HL-60 (cell line): ENCODE measurements at regions not wholly inside any gene's neighbourhood (a gene's known extent, or its start where the extent isn't known, plus 50 kb on each side); places are given as distances from the start of the nearest gene placed in this dataset.

ENCODE experiments used
- DNase-seq, 2 experiments: peaks; one replicate each; pipeline ENCODE4 v3.0.0-alpha.2; 2010 to 2020; ENCODE audit warnings: low read depth in 1 of 2, low spot score in 1 of 2
- H3K27ac ChIP-seq: fragments of 250-450 bp; sonication (Bioruptor Pico); replicated peaks from 2 replicates; pipeline ENCODE4 v1.5.1; 2020; ENCODE audit warnings: mild to moderate bottlenecking, moderate library complexity
- H3K27me3 ChIP-seq: fragments of 250-450 bp; sonication (Bioruptor Pico); 2 replicates; pipeline ENCODE4 v1.5.1; 2021; ENCODE audit warnings: mild to moderate bottlenecking, moderate library complexity; ENCODE audit not compliant: insufficient read depth, poor library complexity, severe bottlenecking
- H3K4me3 ChIP-seq: replicated peaks from 2 replicates; pipeline ENCODE4 v1.5.1; 2011; ENCODE audit warnings: mild to moderate bottlenecking, control low read depth, low read length; ENCODE audit not compliant: insufficient read depth
- GABPA ChIP-seq: IDR thresholded peaks from 2 replicates; pipeline ENCODE4 v1.6.1; 2012; ENCODE audit warnings: low read depth
- POLR2AphosphoS5 ChIP-seq: IDR thresholded peaks from 2 replicates; pipeline ENCODE4 v1.6.1; 2012; ENCODE audit warnings: low read depth
- SPI1 ChIP-seq: IDR thresholded peaks from 2 replicates; pipeline ENCODE4 v1.6.1; 2012; ENCODE audit warnings: low read depth, mild to moderate bottlenecking, borderline replicate concordance
- TF ChIP-seq, protein P1 (sequence below): IDR thresholded peaks from one replicate; pipeline ENCODE4 v1.5.1; 2011; ENCODE audit warnings: low read length, control low read depth, inconsistent platforms; ENCODE audit not compliant: insufficient read depth
- TF ChIP-seq, protein P2 (sequence below): IDR thresholded peaks from 2 replicates; pipeline ENCODE4 v1.6.1; 2012; ENCODE audit warnings: low read depth; ENCODE audit not compliant: insufficient replicate concordance

DNA sequence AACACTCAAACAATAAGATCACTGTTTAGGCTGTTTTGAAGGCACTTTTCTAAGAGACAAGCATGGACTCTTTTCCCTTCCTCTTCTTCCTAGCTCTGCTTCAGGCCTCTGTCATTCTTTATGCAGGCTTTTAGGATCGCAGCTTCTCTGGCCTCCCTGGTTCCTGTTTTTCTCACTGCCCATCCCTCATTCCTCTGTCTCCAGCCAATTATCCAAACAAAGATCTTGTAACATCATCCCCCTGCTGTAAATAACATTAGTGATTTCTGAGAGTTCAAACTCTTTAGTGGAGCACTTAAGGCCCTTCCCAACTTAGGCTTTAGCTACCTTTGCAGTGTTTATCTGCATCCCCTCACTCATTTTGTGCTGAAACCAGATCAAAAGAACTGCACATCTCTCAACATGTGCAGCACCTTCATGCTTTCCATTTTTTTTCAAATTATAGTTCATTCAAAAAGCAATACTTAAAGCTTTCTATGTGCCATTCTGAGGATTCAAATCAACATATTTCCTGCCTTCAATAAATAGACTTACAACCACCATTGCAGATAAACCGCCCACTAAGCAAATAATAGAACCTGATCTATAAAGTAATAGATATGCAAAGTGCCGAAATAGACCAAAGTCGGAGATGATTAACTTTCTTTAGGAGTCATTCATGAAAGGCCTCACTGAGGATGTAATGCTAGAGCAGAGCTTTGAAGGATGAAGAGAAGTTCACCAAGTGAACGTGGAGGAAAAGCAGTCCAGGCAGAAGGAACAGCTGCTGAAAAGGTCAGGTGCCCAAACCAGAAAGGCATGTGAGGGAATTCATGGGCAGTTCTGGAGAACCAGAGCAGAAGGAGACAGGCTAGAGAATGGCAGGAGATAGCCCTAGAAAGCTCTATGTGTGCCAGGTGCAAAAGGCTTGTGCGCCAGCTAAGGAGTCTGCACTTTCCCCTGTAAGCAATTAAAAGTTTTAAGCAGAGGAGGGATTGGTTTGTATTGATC is 95.8 kb upstream of the ZNF366 start:
- Histone ChIP-seq H3K27me3 (no peaks in the 10 kb centered on the region), H3K27ac (no peak overlapping the region), H3K4me3 (no peak overlapping the region)
- TF ChIP-seq POLR2AphosphoS5, result no peak
- TF ChIP-seq, protein P1, sequence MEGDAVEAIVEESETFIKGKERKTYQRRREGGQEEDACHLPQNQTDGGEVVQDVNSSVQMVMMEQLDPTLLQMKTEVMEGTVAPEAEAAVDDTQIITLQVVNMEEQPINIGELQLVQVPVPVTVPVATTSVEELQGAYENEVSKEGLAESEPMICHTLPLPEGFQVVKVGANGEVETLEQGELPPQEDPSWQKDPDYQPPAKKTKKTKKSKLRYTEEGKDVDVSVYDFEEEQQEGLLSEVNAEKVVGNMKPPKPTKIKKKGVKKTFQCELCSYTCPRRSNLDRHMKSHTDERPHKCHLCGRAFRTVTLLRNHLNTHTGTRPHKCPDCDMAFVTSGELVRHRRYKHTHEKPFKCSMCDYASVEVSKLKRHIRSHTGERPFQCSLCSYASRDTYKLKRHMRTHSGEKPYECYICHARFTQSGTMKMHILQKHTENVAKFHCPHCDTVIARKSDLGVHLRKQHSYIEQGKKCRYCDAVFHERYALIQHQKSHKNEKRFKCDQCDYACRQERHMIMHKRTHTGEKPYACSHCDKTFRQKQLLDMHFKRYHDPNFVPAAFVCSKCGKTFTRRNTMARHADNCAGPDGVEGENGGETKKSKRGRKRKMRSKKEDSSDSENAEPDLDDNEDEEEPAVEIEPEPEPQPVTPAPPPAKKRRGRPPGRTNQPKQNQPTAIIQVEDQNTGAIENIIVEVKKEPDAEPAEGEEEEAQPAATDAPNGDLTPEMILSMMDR, result no peak
- TF ChIP-seq SPI1, result no peak
- no peak for TF ChIP-seq GABPA
- TF ChIP-seq, protein P2, sequence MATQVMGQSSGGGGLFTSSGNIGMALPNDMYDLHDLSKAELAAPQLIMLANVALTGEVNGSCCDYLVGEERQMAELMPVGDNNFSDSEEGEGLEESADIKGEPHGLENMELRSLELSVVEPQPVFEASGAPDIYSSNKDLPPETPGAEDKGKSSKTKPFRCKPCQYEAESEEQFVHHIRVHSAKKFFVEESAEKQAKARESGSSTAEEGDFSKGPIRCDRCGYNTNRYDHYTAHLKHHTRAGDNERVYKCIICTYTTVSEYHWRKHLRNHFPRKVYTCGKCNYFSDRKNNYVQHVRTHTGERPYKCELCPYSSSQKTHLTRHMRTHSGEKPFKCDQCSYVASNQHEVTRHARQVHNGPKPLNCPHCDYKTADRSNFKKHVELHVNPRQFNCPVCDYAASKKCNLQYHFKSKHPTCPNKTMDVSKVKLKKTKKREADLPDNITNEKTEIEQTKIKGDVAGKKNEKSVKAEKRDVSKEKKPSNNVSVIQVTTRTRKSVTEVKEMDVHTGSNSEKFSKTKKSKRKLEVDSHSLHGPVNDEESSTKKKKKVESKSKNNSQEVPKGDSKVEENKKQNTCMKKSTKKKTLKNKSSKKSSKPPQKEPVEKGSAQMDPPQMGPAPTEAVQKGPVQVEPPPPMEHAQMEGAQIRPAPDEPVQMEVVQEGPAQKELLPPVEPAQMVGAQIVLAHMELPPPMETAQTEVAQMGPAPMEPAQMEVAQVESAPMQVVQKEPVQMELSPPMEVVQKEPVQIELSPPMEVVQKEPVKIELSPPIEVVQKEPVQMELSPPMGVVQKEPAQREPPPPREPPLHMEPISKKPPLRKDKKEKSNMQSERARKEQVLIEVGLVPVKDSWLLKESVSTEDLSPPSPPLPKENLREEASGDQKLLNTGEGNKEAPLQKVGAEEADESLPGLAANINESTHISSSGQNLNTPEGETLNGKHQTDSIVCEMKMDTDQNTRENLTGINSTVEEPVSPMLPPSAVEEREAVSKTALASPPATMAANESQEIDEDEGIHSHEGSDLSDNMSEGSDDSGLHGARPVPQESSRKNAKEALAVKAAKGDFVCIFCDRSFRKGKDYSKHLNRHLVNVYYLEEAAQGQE, result no peak
- no peak for DNase-seq

DNA sequence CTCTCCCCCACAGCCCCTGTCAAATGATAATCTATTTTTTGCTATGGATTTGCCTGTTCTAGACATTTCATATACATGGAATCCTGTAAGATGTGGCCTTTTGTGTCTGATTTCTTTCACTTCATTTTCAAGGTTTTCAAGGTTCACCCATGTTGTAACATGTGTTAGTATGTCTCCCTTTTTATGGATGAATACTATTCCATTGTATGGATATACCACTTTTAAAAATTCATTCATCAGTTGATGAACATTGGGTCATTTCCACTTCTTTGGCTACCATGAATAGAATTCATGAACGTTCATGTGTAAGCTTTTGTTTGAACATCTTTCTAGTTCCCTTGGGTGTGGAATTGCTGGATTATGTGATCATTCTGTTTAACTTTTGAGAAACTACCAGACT is 94.7 kb upstream of the ZNF366 start:
- Histone ChIP-seq H3K27ac (no peak overlapping the region), H3K27me3 (no peaks in the 10 kb centered on the region), H3K4me3 (no peak overlapping the region)
- no peak for DNase-seq
- TF ChIP-seq, protein P2, result no peak
- no peak for TF ChIP-seq POLR2AphosphoS5
- TF ChIP-seq GABPA, result no peak
- TF ChIP-seq, protein P1, result no peak
- TF ChIP-seq SPI1, result no peak

DNA sequence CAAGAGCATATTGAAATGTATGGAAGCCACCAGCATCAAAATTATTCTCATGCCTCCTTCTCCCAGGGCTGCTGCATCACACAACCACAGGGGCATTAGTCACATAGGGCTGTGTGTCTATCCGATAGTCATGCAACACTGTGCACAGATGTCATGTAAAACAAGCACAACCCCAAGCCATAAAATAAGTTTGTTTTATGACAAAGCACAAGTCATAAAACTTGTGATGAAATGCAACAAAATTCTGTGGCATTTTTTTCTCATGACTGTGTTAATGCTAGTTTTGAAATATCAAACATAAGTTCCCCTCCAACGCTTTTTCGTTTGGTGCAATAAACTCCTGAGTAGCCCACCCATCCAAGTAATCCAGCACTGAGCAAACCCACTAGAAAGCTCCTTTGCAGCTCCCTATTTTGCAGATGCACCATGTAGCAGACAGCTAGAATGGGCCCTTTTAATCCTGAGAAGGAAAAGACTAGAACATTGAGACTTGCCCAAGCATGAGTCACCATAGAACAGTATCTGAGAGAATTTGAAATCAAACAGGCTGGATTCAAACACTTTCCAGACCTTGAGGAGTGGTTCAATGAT is 93.3 kb upstream of the ZNF366 start:
- Histone ChIP-seq H3K27me3 (no peaks in the 10 kb centered on the region), H3K4me3 (no peak overlapping the region), H3K27ac (no peak overlapping the region)
- no peak for DNase-seq
- TF ChIP-seq GABPA (no peak), SPI1 (no peak), POLR2AphosphoS5 (no peak)
- TF ChIP-seq, protein P2, result no peak
- TF ChIP-seq, protein P1, result no peak
